MM.1S (cell line): ENCODE measurements at regions not wholly inside any gene's neighbourhood (a gene's known extent, or its start where the extent isn't known, plus 50 kb on each side); places are given as distances from the start of the nearest gene placed in this dataset.

Source experiments
- EZH2 ChIP-seq: fragments of 300-600 bp; sonication (generic); optimal IDR thresholded peaks from 2 replicates; pipeline ENCODE3; 2017; ENCODE audit warnings: low read depth, mild to moderate bottlenecking, antibody characterized with exemption, low read length, mixed read lengths
- TF ChIP-seq, protein P1 (sequence below): fragments of 300-600 bp; sonication (generic); IDR thresholded peaks from 2 replicates; pipeline ENCODE4 v1.5.1; 2016; ENCODE audit warnings: antibody characterized with exemption, low read length, mixed read lengths

DNA sequence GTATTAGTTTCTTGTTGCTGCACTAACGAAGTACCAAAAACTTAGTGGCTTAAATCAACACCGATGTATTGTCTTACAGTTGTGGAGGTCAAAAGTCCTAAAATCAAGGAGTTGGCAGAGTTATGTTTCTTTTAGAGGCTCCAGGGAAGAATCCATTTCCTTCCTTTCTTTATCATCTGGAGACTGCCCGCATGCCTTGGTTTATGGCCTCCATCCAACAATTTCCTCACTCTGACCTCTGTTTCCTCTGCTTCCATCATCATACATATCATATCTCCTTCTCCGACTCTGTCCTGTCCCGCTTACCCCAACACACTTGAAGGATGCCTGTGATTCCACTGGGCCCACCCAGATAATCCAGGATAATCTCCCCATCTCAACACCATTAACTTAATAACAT lies 627.8 kb downstream of the KCNJ2 start:
- no peak for TF ChIP-seq EZH2
- TF ChIP-seq, protein P1, sequence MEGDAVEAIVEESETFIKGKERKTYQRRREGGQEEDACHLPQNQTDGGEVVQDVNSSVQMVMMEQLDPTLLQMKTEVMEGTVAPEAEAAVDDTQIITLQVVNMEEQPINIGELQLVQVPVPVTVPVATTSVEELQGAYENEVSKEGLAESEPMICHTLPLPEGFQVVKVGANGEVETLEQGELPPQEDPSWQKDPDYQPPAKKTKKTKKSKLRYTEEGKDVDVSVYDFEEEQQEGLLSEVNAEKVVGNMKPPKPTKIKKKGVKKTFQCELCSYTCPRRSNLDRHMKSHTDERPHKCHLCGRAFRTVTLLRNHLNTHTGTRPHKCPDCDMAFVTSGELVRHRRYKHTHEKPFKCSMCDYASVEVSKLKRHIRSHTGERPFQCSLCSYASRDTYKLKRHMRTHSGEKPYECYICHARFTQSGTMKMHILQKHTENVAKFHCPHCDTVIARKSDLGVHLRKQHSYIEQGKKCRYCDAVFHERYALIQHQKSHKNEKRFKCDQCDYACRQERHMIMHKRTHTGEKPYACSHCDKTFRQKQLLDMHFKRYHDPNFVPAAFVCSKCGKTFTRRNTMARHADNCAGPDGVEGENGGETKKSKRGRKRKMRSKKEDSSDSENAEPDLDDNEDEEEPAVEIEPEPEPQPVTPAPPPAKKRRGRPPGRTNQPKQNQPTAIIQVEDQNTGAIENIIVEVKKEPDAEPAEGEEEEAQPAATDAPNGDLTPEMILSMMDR, result no peak
